IMR-90 (cell line): ENCODE measurements at regions not wholly inside any gene's neighbourhood (a gene's known extent, or its start where the extent isn't known, plus 50 kb on each side); places are given as distances from the start of the nearest gene placed in this dataset.

Source experiments
- ATAC-seq: fragments of 200-7000 bp; cut with Tn5 transposase; 2 replicates; pipeline ENCODE4 v1.9.1; 2020; ENCODE audit warnings: low read depth, mild to moderate bottlenecking, moderate library complexity
- BruUV-seq: library from RNA; stranded (reverse); fragments of 400-500 nt; replicated peaks from 2 replicates; lab custom pipeline; 2021; lab: Mats Ljungman, UMichigan
- CTCF ChIA-PET: fragments of 300-600 bp; formaldehyde crosslinking; extraction: SDS; loops from one replicate; lab custom pipeline; 2021; ENCODE audit warnings: antibody characterized with exemption; lab: Yijun Ruan, JAX
- POLR2A ChIA-PET: fragments of 300-600 bp; sonication (Branson Sonifier 250); formaldehyde crosslinking; loops from one replicate; lab custom pipeline; 2022; ENCODE audit warnings: antibody characterized with exemption; ENCODE audit not compliant: unreplicated experiment; lab: Charles Lee
- DNase-seq: peaks from one replicate; pipeline ENCODE4 v3.0.0; 2013
- H2AFZ ChIP-seq: replicated peaks from 2 replicates; pipeline ENCODE3; 2013; ENCODE audit warnings: low read length, mild to moderate bottlenecking; ENCODE audit not compliant: poor library complexity
- H2AK5ac ChIP-seq: 2 replicates; pipeline ENCODE4 v1.6.1; 2013; ENCODE audit warnings: low read depth, low read length, inconsistent platforms
- H2AK9ac ChIP-seq: replicated peaks from 2 replicates; pipeline ENCODE3; 2013; ENCODE audit warnings: mild to moderate bottlenecking, low read depth, low read length, moderate library complexity; ENCODE audit not compliant: poor library complexity
- H2BK120ac ChIP-seq: 2 replicates; pipeline ENCODE4 v1.6.1; 2013; ENCODE audit warnings: low read depth, low read length, inconsistent platforms
- H2BK15ac ChIP-seq: 3 replicates; pipeline ENCODE4 v1.6.1; 2013; ENCODE audit warnings: low read depth, low read length, inconsistent platforms
- H2BK20ac ChIP-seq: 2 replicates; pipeline ENCODE4 v1.6.1; 2013; ENCODE audit warnings: low read depth, mild to moderate bottlenecking, inconsistent platforms, low read length, moderate library complexity
- H2BK5ac ChIP-seq: 2 replicates; pipeline ENCODE4 v1.6.1; 2013; ENCODE audit warnings: mild to moderate bottlenecking, low read depth, low read length, inconsistent platforms; ENCODE audit not compliant: poor library complexity, severe bottlenecking
- H3K14ac ChIP-seq: replicated peaks from 2 replicates; pipeline ENCODE4 v1.6.1; 2013; ENCODE audit warnings: low read depth, low read length, inconsistent platforms
- H3K18ac ChIP-seq: 2 replicates; pipeline ENCODE4 v1.6.1; 2013; ENCODE audit warnings: low read depth, low read length, control low read depth
- H3K23ac ChIP-seq: 2 replicates; pipeline ENCODE4 v1.6.1; 2013; ENCODE audit warnings: low read depth, low read length, inconsistent platforms
- H3K27ac ChIP-seq: 2 replicates; pipeline ENCODE4 v1.5.1; 2013; ENCODE audit warnings: mild to moderate bottlenecking, control low read depth, low read length; ENCODE audit not compliant: insufficient read depth
- H3K27me3 ChIP-seq: 2 replicates; pipeline ENCODE4 v1.6.1; 2013; ENCODE audit warnings: low read length; ENCODE audit not compliant: control insufficient read depth, insufficient read depth
- H3K36me3 ChIP-seq: 2 replicates; pipeline ENCODE4 v1.6.1; 2013; ENCODE audit warnings: low read length, mixed read lengths; ENCODE audit not compliant: control insufficient read depth, insufficient read depth
- H3K4ac ChIP-seq: 2 replicates; pipeline ENCODE4 v1.6.1; 2013; ENCODE audit warnings: low read depth, low read length, inconsistent platforms
- H3K4me1 ChIP-seq: 2 replicates; pipeline ENCODE4 v1.6.1; 2013; ENCODE audit warnings: low read length, mixed read lengths; ENCODE audit not compliant: control insufficient read depth, insufficient read depth
- H3K4me2 ChIP-seq: 2 replicates; pipeline ENCODE4 v1.6.1; 2013; ENCODE audit warnings: low read depth, mild to moderate bottlenecking, control low read depth, low read length, moderate library complexity
- H3K4me3 ChIP-seq: 2 replicates; pipeline ENCODE4 v1.5.1; 2013; ENCODE audit warnings: low read depth, mild to moderate bottlenecking, control low read depth, low read length, moderate library complexity; ENCODE audit not compliant: insufficient read depth
- H3K56ac ChIP-seq: 2 replicates; pipeline ENCODE4 v1.6.1; 2013; ENCODE audit warnings: low read length, inconsistent platforms; ENCODE audit not compliant: insufficient read depth; ENCODE audit errors: extremely low read depth
- H3K79me1 ChIP-seq, 2 experiments: 2 replicates each; pipeline ENCODE4 v1.6.1; 2013; ENCODE audit warnings: low read length in 2 of 2, inconsistent platforms in 1 of 2, low read depth in 1 of 2
- H3K9ac ChIP-seq: 2 replicates; pipeline ENCODE4 v1.6.1; 2013; ENCODE audit warnings: low read depth, low read length, control low read depth
- H3K9me1 ChIP-seq: 2 replicates; pipeline ENCODE4 v1.6.1; 2013; ENCODE audit warnings: low read length, inconsistent platforms; ENCODE audit not compliant: insufficient read depth
- H3K9me3 ChIP-seq: 2 replicates; pipeline ENCODE4 v1.6.1; 2013; ENCODE audit warnings: low read length; ENCODE audit not compliant: control insufficient read depth, insufficient read depth
- H4K20me1 ChIP-seq: 2 replicates; pipeline ENCODE4 v1.6.1; 2013; ENCODE audit warnings: low read length, inconsistent platforms; ENCODE audit not compliant: insufficient read depth
- H4K5ac ChIP-seq: 2 replicates; pipeline ENCODE4 v1.6.1; 2013; ENCODE audit warnings: mild to moderate bottlenecking, low read depth, low read length, control low read depth
- H4K8ac ChIP-seq, 2 experiments: 2 replicates each; pipeline ENCODE4 v1.6.1; 2013; ENCODE audit warnings: low read depth in 2 of 2, low read length in 2 of 2, control low read depth in 1 of 2, inconsistent platforms in 1 of 2
- H4K91ac ChIP-seq: 2 replicates; pipeline ENCODE4 v1.6.1; 2013; ENCODE audit warnings: low read depth, low read length, inconsistent platforms; ENCODE audit not compliant: insufficient read depth
- BHLHE40 ChIP-seq: fragments of 150-350 bp; IDR thresholded peaks from 2 replicates; pipeline ENCODE4 v1.6.1; 2016; ENCODE audit warnings: mild to moderate bottlenecking, low read depth, low read length
- CEBPB ChIP-seq: IDR thresholded peaks from 2 replicates; pipeline ENCODE4 v1.6.1; 2012; ENCODE audit warnings: low read depth, low read length, improper control_type of control experiment
- CHD1 ChIP-seq: IDR thresholded peaks from 2 replicates; pipeline ENCODE4 v1.6.1; 2012; ENCODE audit warnings: low read depth, low read length, improper control_type of control experiment
- FOS ChIP-seq: fragments of 150-350 bp; IDR thresholded peaks from 2 replicates; pipeline ENCODE4 v1.6.1; 2016; ENCODE audit warnings: low read depth, low read length
- MAFK ChIP-seq: IDR thresholded peaks from 2 replicates; pipeline ENCODE4 v1.6.1; 2012; ENCODE audit warnings: low read depth, low read length, improper control_type of control experiment
- MAZ ChIP-seq: IDR thresholded peaks from 2 replicates; pipeline ENCODE4 v1.6.1; 2012; ENCODE audit warnings: low read depth, mild to moderate bottlenecking, low read length, improper control_type of control experiment, moderate library complexity, borderline replicate concordance
- MXI1 ChIP-seq: IDR thresholded peaks from 2 replicates; pipeline ENCODE4 v1.6.1; 2012; ENCODE audit warnings: low read depth, mild to moderate bottlenecking, low read length, moderate library complexity, borderline replicate concordance
- NFE2L2 ChIP-seq: fragments of 150-350 bp; IDR thresholded peaks from 2 replicates; pipeline ENCODE4 v1.6.1; 2016; ENCODE audit warnings: low read depth, mild to moderate bottlenecking, low read length
- POLR2A ChIP-seq: IDR thresholded peaks from 2 replicates; pipeline ENCODE4 v1.6.1; 2012; ENCODE audit warnings: mild to moderate bottlenecking, low read depth, low read length
- RAD21 ChIP-seq: IDR thresholded peaks from 2 replicates; pipeline ENCODE4 v1.6.1; 2012; ENCODE audit warnings: low read length, improper control_type of control experiment
- RCOR1 ChIP-seq: IDR thresholded peaks from 2 replicates; pipeline ENCODE4 v1.6.1; 2012; ENCODE audit warnings: mild to moderate bottlenecking, low read length, improper control_type of control experiment; ENCODE audit not compliant: insufficient replicate concordance
- RFX5 ChIP-seq: IDR thresholded peaks from 2 replicates; pipeline ENCODE4 v1.8.0; 2012; ENCODE audit warnings: low read depth, mild to moderate bottlenecking, low read length, moderate library complexity
- SMC3 ChIP-seq: fragments of 150-350 bp; IDR thresholded peaks from 2 replicates; pipeline ENCODE4 v1.6.1; 2016; ENCODE audit warnings: low read depth, mild to moderate bottlenecking, antibody characterized with exemption, low read length, moderate library complexity
- USF2 ChIP-seq: fragments of 150-350 bp; IDR thresholded peaks from 2 replicates; pipeline ENCODE4 v1.6.1; 2017; ENCODE audit warnings: mild to moderate bottlenecking, antibody characterized with exemption, low read length, low read depth
- WGBS, 2 experiments: methylation state at CpG; one replicate each; pipeline versions ENCODE4 v1.1.5 to v1.1.7; 2013; ENCODE audit warnings: missing lambda C conversion rate in 2 of 2; ENCODE audit not compliant: insufficient read length in 1 of 2; ENCODE audit errors: extremely low coverage in 2 of 2; 5-methylcytosine and 5-hydroxymethylcytosine counted together
- dilution Hi-C: fragments of 300-500 bp; cut with HindIII; formaldehyde crosslinking; loops from one replicate; pipeline ENCODE4 v1.14.3; 2018; ENCODE audit warnings: low sequenced_read_pairs; ENCODE audit not compliant: unreplicated experiment
- in situ Hi-C: fragments of 300-500 bp; cut with MboI; formaldehyde crosslinking; loops from 3 replicates; pipeline ENCODE4 v1.14.3; 2019; ENCODE audit warnings: low sequenced_read_pairs, inconsistent platforms, mixed read lengths
- intact Hi-C: fragments of 100-400 bp; cut with micrococcal nuclease; formaldehyde crosslinking; loops from 2 replicates; pipeline ENCODE4 v1.10.0; 2022
- TF ChIP-seq, protein P1 (sequence below): conservative IDR thresholded peaks from 2 replicates; pipeline ENCODE4 v1.5.1; 2012; ENCODE audit warnings: mild to moderate bottlenecking, low read depth, low read length, improper control_type of control experiment
- TF ChIP-seq, protein P2 (sequence below): fragments of 150-350 bp; IDR thresholded peaks from 2 replicates; pipeline ENCODE4 v1.6.1; 2016; ENCODE audit warnings: low read depth, mild to moderate bottlenecking, low read length, moderate library complexity, borderline replicate concordance

DNA sequence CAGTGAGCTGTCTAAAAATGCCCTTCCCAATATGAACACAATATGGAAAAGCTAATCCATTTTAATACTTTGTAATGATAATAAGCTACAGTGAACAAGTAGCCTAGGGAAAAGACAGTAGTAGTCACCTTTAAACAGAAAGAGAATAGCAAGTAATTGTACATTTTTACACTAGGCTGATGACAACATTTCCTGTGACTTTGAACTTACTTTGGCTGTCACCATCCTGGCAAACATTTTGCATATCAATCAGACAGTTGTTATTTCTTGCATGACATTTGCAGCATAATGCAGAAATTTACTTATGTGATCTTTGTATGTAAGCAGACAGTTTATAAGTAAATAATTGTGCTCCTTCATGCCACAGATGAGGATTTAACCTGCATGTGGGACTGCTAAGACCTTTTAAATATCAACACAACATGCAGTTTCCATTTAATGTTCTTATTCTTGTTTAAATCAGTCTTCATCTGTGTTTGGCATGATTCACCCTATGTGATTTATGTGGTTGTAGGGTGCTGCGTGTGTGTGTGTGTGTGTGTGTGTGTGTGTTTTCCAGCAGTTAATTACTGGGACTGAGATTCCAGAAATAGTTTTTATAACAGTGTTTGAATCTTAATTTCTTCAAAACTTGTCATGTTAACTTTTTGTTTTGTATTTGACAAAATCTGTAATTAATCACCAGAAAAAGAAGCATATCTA, 997.1 kb upstream of the ARRDC3 start:
- Histone ChIP-seq H3K14ac (no peak overlapping the region), H4K91ac (no peak overlapping the region), H3K9ac (no peak overlapping the region), H3K4ac (no peak overlapping the region), H4K8ac (no peak overlapping the region), H3K27me3 (no peaks in the 10 kb centered on the region), H3K56ac (no peak overlapping the region), H3K79me1 (no peaks in the 10 kb centered on the region), H2BK120ac (no peak overlapping the region), H2AK9ac (no peak overlapping the region), H2AFZ (no peak overlapping the region), H4K5ac (no peak overlapping the region), H3K4me3 (no peak overlapping the region), H3K4me1 (peaks cover 7% of the 10 kb centered on the region), H2BK5ac (no peak overlapping the region), H3K9me1 (peaks cover 6% of the 10 kb centered on the region; the same call in 1 of the 2 replicates), H3K23ac (no peak overlapping the region), H3K18ac (no peak overlapping the region), H3K27ac (no peak overlapping the region), H3K4me2 (no peak overlapping the region), H2BK20ac (no peak overlapping the region), H3K9me3 (no peaks in the 10 kb centered on the region), H2BK15ac (no peak overlapping the region), H4K20me1 (no peaks in the 10 kb centered on the region), H2AK5ac (no peak overlapping the region), H3K36me3 (no peaks in the 10 kb centered on the region)
- in situ Hi-C loops (no loop called here), dilution Hi-C loops (no loop called here), intact Hi-C loops (no loop called here)
- WGBS, 2 experiments: no CpG with 5 or more reads among the region's 1 CpG
- BruUV-seq: no TSS peak
- ATAC-seq (no peak), DNase-seq (peak; percentile 11)
- no peak for TF ChIP-seq MAFK
- no peak for TF ChIP-seq MXI1
- no peak for TF ChIP-seq FOS
- no peak for TF ChIP-seq SMC3
- no peak for TF ChIP-seq MAZ
- TF ChIP-seq CEBPB: no peak
- no peak for TF ChIP-seq RFX5
- no peak for TF ChIP-seq RAD21
- TF ChIP-seq, protein P1, sequence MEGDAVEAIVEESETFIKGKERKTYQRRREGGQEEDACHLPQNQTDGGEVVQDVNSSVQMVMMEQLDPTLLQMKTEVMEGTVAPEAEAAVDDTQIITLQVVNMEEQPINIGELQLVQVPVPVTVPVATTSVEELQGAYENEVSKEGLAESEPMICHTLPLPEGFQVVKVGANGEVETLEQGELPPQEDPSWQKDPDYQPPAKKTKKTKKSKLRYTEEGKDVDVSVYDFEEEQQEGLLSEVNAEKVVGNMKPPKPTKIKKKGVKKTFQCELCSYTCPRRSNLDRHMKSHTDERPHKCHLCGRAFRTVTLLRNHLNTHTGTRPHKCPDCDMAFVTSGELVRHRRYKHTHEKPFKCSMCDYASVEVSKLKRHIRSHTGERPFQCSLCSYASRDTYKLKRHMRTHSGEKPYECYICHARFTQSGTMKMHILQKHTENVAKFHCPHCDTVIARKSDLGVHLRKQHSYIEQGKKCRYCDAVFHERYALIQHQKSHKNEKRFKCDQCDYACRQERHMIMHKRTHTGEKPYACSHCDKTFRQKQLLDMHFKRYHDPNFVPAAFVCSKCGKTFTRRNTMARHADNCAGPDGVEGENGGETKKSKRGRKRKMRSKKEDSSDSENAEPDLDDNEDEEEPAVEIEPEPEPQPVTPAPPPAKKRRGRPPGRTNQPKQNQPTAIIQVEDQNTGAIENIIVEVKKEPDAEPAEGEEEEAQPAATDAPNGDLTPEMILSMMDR: no peak
- no peak for TF ChIP-seq RCOR1
- TF ChIP-seq BHLHE40: no peak
- no peak for TF ChIP-seq NFE2L2
- TF ChIP-seq, protein P2, sequence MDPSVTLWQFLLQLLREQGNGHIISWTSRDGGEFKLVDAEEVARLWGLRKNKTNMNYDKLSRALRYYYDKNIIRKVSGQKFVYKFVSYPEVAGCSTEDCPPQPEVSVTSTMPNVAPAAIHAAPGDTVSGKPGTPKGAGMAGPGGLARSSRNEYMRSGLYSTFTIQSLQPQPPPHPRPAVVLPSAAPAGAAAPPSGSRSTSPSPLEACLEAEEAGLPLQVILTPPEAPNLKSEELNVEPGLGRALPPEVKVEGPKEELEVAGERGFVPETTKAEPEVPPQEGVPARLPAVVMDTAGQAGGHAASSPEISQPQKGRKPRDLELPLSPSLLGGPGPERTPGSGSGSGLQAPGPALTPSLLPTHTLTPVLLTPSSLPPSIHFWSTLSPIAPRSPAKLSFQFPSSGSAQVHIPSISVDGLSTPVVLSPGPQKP: no peak
- TF ChIP-seq CHD1: no peak
- no peak for TF ChIP-seq USF2
- TF ChIP-seq POLR2A: no peak
- POLR2A ChIA-PET: no interaction called here
- CTCF ChIA-PET: no interaction called here
